WERI-Rb-1 (cell line): ENCODE measurements at regions not wholly inside any gene's neighbourhood (a gene's known extent, or its start where the extent isn't known, plus 50 kb on each side); places are given as distances from the start of the nearest gene placed in this dataset.
"Not testable (repeated sequence)": the region's sequence is repeated elsewhere in the genome, so short reads cannot be mapped to it uniquely, and the experiment has no call there.

Source experiments
- DNase-seq: peaks from one replicate; pipeline ENCODE4 v3.0.0-alpha.2; 2020
- H3K27ac ChIP-seq: fragments of 250-450 bp; sonication (Bioruptor Pico); 2 replicates; pipeline ENCODE4 v1.5.1; 2020; ENCODE audit warnings: mild to moderate bottlenecking, moderate library complexity
- H3K27me3 ChIP-seq: fragments of 250-450 bp; sonication (Bioruptor Pico); 2 replicates; pipeline ENCODE4 v1.5.1; 2021; ENCODE audit warnings: mild to moderate bottlenecking, low read depth, moderate library complexity; ENCODE audit not compliant: insufficient read depth, severe bottlenecking
- H3K36me3 ChIP-seq: fragments of 250-450 bp; sonication (Bioruptor Pico); 2 replicates; pipeline ENCODE4 v1.5.1; 2020; ENCODE audit warnings: mild to moderate bottlenecking, moderate library complexity
- H3K4me3 ChIP-seq: 2 replicates; pipeline ENCODE4 v1.5.1; 2011; ENCODE audit warnings: low read depth, mild to moderate bottlenecking, control low read depth, low read length
- H3K9me3 ChIP-seq: fragments of 250-450 bp; sonication (Bioruptor Pico); 2 replicates; pipeline ENCODE4 v1.5.1; 2021; ENCODE audit warnings: mild to moderate bottlenecking, moderate library complexity; ENCODE audit not compliant: severe bottlenecking
- TF ChIP-seq, protein P1 (sequence below): IDR thresholded peaks from 2 replicates; pipeline ENCODE4 v1.5.1; 2011; ENCODE audit warnings: low read depth, mild to moderate bottlenecking, control low read depth, inconsistent platforms, low read length

DNA sequence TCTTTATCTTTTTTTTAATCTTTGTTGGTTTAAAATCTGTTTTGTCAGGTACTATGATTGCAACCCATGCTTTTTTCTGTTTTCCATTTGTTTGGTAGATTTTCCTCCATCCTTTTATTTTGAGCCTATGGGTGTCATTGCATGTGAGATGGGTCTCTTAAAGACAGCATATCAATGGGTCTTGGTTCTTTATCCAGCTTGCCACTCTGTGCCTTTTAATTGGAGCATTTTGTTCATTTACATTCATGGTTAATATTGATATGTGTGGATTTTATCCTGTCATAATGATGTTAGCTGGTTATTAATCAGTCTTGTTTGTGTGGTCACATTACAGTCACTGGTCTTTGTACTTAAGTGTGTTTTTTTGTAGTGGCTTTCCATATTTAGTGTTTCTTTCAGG lies 159.9 kb downstream of the CENPF start:
- Histone ChIP-seq H3K27ac (no peak overlapping the region), H3K4me3 (no peak overlapping the region), H3K36me3 (no peaks in the 10 kb centered on the region), H3K27me3 (no peaks in the 10 kb centered on the region), H3K9me3 (no peaks in the 10 kb centered on the region)
- TF ChIP-seq, protein P1, sequence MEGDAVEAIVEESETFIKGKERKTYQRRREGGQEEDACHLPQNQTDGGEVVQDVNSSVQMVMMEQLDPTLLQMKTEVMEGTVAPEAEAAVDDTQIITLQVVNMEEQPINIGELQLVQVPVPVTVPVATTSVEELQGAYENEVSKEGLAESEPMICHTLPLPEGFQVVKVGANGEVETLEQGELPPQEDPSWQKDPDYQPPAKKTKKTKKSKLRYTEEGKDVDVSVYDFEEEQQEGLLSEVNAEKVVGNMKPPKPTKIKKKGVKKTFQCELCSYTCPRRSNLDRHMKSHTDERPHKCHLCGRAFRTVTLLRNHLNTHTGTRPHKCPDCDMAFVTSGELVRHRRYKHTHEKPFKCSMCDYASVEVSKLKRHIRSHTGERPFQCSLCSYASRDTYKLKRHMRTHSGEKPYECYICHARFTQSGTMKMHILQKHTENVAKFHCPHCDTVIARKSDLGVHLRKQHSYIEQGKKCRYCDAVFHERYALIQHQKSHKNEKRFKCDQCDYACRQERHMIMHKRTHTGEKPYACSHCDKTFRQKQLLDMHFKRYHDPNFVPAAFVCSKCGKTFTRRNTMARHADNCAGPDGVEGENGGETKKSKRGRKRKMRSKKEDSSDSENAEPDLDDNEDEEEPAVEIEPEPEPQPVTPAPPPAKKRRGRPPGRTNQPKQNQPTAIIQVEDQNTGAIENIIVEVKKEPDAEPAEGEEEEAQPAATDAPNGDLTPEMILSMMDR: no peak
- DNase-seq: no peak

DNA sequence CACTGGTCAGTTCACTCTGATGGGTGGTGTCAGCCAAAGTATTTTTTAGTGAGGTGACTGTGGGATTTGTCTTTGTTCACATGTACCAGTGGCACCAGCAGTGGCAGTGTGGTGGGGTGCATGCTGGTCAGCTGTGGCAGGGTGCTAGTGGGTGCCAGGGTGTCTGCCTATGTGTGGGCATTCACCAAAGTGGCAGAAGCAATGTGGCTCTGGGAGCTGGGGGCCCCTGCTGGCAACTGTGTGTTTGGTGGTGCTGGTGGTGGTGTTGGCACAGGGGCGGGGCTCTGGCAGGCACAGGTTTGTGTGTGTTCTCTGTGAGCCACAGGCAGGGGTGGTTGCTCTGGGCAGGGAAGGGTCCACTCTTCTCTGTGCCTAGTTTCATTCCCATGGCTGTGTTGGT lies 161.5 kb downstream of the CENPF start:
- no peak overlapping the region for H3K27ac ChIP-seq
- no peak overlapping the region for H3K4me3 ChIP-seq
- H3K27me3 ChIP-seq: no peaks in the 10 kb centered on the region
- no peaks in the 10 kb centered on the region for H3K36me3 ChIP-seq
- no peak for DNase-seq
- H3K9me3 ChIP-seq: no peaks in the 10 kb centered on the region
- TF ChIP-seq, protein P1: no peak

DNA sequence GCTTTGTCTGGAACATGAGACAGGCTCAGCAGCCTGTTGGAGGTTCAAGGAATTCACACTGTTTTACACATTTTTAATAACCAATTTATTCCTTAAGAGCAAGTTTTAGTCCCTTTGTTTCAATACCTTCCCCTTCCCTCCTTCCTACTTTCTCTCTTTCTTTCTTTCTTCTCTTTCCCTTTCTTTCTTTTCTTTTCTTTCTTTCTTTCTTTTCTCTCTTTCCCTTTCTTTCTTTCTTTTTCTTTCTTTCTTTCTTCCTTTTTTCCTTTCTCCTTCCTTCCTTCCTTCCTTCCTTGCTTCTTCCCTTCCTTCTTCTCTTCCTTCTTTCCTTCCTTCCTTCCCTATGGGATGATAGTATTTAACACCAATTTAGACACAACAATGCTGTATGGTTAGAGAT lies 164.2 kb downstream of the CENPF start:
- Histone ChIP-seq H3K27ac (no peak overlapping the region), H3K36me3 (no peaks in the 10 kb centered on the region), H3K4me3 (no peak overlapping the region), H3K9me3 (no peaks in the 10 kb centered on the region), H3K27me3 (no peaks in the 10 kb centered on the region)
- TF ChIP-seq, protein P1: no peak
- DNase-seq: no peak

DNA sequence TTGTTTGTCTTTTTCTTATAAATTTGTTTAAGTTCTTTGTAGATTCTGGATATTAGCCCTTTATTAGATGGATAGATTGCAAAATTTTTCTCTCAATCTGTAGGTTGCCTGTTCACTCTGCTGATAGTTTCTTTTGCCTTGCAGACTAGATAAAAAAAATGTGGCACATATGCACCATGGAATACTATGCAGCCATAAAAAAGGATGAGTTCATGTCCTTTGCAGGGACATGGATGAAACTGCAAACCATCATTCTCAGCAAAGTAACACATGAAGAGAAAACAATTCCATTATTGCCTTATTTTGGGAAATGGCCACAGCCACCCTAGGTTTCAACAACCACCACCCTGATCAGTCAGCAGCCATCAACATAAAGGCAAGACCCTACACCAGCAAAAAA lies 166.7 kb downstream of the CENPF start:
- DNase-seq, H3K27me3 ChIP-seq, H3K27ac ChIP-seq, H3K9me3 ChIP-seq, H3K4me3 ChIP-seq, H3K36me3 ChIP-seq: not testable (repeated sequence)

DNA sequence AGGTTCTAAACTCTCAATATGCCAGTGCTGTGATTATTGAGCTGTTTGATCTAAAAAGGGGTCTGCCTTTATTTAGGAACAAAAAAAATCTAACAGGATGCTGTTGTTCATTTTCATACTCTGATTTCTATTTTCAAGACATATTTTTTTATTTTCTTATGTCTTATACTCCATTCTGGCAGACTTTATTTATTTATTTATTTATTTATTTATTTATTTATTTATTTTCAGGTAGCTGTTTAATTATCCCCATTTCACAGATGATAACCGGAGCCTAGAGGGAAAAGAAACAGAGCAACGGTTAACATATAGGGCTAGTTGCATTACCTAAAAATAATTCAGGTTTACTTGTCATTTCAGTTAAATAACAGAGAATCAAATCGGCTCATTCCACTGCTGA lies 174.4 kb downstream of the CENPF start:
- no peak overlapping the region for H3K27ac ChIP-seq
- H3K9me3 ChIP-seq: no peaks in the 10 kb centered on the region
- TF ChIP-seq, protein P1: no peak
- no peaks in the 10 kb centered on the region for H3K27me3 ChIP-seq
- no peaks in the 10 kb centered on the region for H3K36me3 ChIP-seq
- DNase-seq: no peak
- H3K4me3 ChIP-seq: no peak overlapping the region

DNA sequence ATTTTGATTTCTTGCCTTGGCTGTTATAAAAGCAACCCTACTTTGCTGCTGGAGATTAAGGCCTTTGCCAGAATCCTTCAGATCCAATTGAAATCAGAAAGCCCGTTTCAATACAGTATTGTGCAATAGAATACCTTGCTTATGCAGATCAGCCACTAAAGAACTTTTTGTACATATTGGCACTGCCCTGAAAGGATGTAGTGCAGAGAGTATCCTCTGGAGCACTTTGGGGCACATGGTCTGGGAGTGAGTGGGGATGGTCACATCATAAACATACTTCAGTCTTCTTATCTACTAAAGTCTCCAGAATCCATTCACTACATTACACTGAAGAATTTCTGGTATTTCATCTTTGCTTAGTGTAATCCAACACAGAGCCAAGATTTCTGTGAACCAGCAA lies 189.0 kb downstream of the CENPF start:
- no peak for DNase-seq
- no peak overlapping the region for H3K4me3 ChIP-seq
- no peak overlapping the region for H3K27ac ChIP-seq
- no peaks in the 10 kb centered on the region for H3K27me3 ChIP-seq
- TF ChIP-seq, protein P1: no peak
- H3K9me3 ChIP-seq: no peaks in the 10 kb centered on the region
- H3K36me3 ChIP-seq: no peaks in the 10 kb centered on the region
